ENCODE measurements at regions not wholly inside any gene's neighbourhood (a gene's known extent, or its start where the extent isn't known, plus 50 kb on each side); places are given as distances from the start of the nearest gene placed in this dataset.
"Not testable (repeated sequence)": the region's sequence is repeated elsewhere in the genome, so short reads cannot be mapped to it uniquely, and the experiment has no call there.

GRCh38 chr5:18503797-18504328 is 869.6 kb downstream of the TAF11L14 start:
- in situ Hi-C loops (cut with MboI; ENCODE audit: low sequenced_read_pairs): no loop called here

DNA sequence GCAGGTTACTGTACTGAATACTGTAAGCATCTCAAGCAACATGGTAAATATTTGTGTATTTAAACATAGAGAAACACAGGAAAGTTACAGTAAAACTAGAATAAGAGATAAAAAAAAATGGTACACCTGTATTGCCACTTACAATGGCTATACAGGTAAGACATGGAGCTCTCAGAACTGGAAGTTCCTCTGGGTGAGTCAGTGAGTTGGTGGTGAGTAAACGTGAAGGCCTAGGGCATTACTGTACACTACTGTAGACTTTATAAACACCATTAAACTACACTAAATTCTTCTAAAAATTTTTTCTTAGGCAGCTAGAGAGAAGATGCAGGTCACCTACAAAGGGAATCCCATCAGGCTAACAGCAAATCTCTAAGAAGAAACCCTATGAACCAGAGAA is 872.9 kb downstream of the TAF11L14 start:
- in situ Hi-C loops (cut with MboI; ENCODE audit: low sequenced_read_pairs): no loop called here

- in situ Hi-C loops (cut with MboI; ENCODE audit: low sequenced_read_pairs): no loop called here
Measured at GRCh38 chr5:18517641-18518380, 883.6 kb downstream of the TAF11L14 start.

- in situ Hi-C loops (cut with MboI; ENCODE audit: low sequenced_read_pairs): no loop called here
Measured at GRCh38 chr5:18523380-18523779, 889.1 kb downstream of the TAF11L14 start.

- in situ Hi-C loops (cut with MboI; ENCODE audit: low sequenced_read_pairs): no loop called here
Measured at GRCh38 chr5:18526792-18527405, 892.6 kb downstream of the TAF11L14 start.

DNA sequence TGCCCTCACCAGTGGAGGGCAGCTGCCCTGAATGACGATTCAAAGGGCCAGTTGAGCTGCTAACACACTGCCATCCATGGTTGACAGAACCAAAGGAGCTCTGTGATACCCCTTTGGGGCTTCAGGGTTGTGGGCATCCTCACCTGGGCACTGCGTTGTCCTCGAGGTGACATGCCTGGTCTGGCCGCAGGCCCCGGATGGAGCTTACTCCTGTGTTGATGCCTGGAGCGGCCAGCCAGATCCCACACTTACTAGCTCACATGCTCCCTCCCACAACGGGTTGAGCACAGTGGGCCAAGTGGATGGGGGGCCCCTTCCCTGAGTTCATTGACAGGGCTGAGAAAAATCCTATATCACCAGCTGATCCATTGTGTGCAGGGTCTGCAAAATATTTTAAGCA is 898.9 kb downstream of the TAF11L14 start:
- in situ Hi-C loops (cut with MboI; ENCODE audit: low sequenced_read_pairs): no loop called here

DNA sequence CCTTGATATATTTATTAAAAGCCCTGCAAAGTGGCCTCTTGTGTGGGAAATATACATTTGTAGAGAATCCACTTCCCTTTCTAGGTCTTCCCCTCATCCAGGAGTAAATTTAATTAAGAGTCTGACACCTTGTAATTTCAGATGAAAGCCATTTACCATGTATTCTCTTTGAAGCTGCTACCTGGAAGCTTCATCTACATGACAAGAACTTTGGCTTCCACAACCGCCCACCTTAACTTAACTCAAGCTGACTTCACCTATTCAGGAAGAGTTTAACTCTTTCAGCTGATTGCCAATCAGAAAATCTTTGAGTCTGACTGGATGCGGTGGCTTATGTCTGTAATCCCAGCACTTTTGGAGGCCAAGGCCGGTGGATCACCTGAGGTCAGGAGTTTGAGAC is 899.9 kb downstream of the TAF11L14 start:
- in situ Hi-C loops (cut with MboI; ENCODE audit: low sequenced_read_pairs): no loop called here

DNA sequence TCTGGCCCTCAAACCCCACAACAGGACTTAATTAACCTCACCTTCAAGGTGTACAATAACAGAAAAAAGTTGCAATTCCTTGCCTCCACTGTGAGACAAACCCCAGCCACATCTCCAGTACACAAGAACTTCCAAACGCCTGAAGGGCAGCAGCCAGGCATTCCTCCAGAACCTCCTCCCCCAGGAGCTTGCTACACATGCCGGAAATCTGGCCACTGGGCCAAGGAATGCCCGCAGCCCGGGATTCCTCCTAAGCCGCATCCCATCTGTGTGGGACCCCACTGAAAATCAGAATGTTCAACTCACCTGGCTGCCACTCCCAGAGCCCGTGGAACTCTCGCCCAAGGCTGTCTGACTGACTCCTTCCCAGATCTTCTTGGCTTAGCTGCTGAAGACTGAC is 901.5 kb downstream of the TAF11L14 start:
- in situ Hi-C loops (cut with MboI; ENCODE audit: low sequenced_read_pairs): not testable (repeated sequence)

- in situ Hi-C loops (cut with MboI; ENCODE audit: low sequenced_read_pairs): no loop called here
Measured at GRCh38 chr5:18544421-18544820, 910.2 kb downstream of the TAF11L14 start.

DNA sequence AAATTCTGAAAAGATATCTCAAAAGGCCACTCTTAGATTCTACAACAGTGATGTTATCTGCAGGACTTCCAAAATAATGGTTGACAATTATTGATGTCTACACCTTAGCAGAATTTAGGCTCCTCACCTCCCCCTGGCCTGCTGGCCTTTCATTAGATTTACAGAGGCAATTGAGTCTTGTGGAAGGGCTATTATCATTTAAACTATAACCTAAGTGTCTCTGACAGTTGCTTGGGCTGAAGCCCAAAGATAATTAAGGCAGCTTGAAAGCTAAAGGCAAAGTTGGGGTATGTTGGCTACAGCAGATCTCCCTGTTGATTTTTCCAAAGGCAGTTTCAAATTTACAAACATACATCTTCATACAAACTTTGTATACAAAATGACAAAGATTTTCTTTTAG is 912.3 kb downstream of the TAF11L14 start:
- in situ Hi-C loops (cut with MboI; ENCODE audit: low sequenced_read_pairs): no loop called here

- in situ Hi-C loops (cut with MboI; ENCODE audit: low sequenced_read_pairs): no loop called here
Measured at GRCh38 chr5:18551716-18552115, 917.5 kb downstream of the TAF11L14 start.

GRCh38 chr5:18553269-18553668 is 919.0 kb downstream of the TAF11L14 start:
- in situ Hi-C loops (cut with MboI; ENCODE audit: low sequenced_read_pairs): no loop called here

DNA sequence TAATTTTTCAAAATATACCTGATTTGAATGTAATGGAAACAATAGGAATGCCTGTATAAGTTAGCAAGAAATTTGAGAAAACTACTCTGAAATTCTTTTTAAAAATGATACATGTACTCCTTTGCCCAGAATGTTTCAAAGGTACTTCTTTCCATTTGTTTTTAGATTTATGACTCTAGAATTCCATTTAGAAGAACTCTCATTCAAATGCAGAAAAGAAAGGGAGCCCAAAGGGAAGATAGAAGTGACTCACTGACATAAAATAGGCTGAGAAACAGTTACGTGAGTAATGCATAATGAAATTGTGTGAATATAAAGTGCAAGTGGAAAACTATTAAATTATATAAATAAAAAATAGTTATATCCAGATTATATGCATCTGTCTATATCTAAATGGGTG is 926.3 kb downstream of the TAF11L14 start:
- in situ Hi-C loops (cut with MboI; ENCODE audit: low sequenced_read_pairs): no loop called here

GRCh38 chr5:18563853-18564252 is 929.6 kb downstream of the TAF11L14 start:
- in situ Hi-C loops (cut with MboI; ENCODE audit: low sequenced_read_pairs): no loop called here

DNA sequence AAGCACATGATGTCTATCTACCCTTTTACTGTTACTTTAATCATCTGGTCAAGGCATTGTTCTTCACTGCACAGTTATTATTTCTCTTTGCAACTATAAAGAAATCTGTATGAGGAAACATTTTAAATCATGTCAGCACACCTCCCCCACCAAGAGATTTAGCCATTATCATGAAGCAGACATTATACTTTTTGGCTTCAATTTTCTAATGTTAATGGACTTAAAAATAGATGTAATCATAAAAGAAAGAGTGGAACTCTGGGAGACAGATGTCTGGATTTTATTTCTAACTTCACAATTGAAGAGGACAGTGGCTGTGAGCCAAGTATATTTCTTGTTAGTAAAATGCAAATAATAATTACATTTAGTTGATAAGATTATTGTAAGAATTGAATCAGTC is 932.4 kb downstream of the TAF11L14 start:
- in situ Hi-C loops (cut with MboI; ENCODE audit: low sequenced_read_pairs): no loop called here

- in situ Hi-C loops (cut with MboI; ENCODE audit: low sequenced_read_pairs): no loop called here
Measured at GRCh38 chr5:18576586-18576985, 942.3 kb downstream of the TAF11L14 start.

- in situ Hi-C loops (cut with MboI; ENCODE audit: low sequenced_read_pairs): no loop called here
Measured at GRCh38 chr5:18601185-18601584, 966.9 kb downstream of the TAF11L14 start.

GRCh38 chr5:18602402-18602801 is 968.1 kb downstream of the TAF11L14 start:
- in situ Hi-C loops (cut with MboI; ENCODE audit: low sequenced_read_pairs): no loop called here

GRCh38 chr5:18605186-18605585 is 970.9 kb downstream of the TAF11L14 start:
- in situ Hi-C loops (cut with MboI; ENCODE audit: low sequenced_read_pairs): no loop called here

GRCh38 chr5:18607570-18607969 is 973.3 kb downstream of the TAF11L14 start:
- in situ Hi-C loops (cut with MboI; ENCODE audit: low sequenced_read_pairs): no loop called here

DNA sequence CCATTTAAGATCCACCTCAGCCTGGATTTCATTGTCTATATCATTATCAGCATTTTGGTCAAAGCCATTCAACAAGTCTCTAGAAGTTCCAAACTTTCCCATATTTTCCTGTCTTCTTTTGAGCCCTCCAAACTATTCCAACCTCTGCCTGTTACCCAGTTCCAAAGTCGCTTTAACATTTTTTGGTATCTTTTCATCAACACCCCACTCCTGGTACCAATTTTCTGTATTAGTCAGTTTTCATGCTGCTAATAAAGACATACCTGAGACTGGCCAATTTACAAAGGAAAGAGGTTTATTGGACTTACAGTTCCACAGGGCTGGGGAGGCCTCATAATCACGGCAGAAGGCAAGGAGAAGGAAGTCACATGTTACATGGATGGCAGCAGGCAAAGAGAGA is 982.9 kb downstream of the TAF11L14 start:
- in situ Hi-C loops (cut with MboI; ENCODE audit: low sequenced_read_pairs): not testable (repeated sequence)

DNA sequence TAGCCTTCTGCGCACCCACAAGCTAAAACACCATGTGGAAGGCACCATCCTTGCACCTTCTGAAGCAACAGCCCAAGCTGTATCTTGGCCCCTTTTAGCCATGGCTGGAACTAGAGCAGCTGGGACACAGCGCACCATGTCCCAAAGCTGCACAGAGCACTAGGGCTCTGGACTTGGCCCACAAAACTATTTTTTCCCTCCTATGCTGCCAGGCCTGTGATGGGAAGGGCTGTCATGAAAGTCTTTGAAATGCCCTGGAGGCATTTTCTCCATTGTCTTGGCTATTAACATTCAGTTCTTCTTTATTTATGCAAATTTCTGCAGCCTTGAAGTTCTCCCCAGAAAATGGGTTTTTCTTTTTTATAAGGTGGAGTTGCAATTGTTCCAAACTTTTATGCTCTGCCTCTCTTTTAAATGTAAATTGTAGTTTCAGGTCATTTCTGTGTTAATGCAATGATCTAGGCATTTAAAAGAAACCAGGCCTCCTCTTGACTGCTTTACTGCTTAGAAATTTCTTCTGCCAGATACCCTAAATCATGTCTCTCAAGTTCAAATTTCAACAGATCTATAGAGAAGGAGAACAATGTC is 996.3 kb downstream of the TAF11L14 start:
- in situ Hi-C loops (cut with MboI; ENCODE audit: low sequenced_read_pairs): no loop called here

All from HL-60/S4 (cell line).